ENCODE measurements at regions not wholly inside any gene's neighbourhood (a gene's known extent, or its start where the extent isn't known, plus 50 kb on each side); places are given as distances from the start of the nearest gene placed in this dataset.

- ATAC-seq (no peak), DNase-seq (no peak)
- Mint-ChIP-seq H3K4me1 (no peaks in the 10 kb centered on the region), H3K27me3 (peaks cover 7% of the 10 kb centered on the region), H3K9me3 (no peaks in the 10 kb centered on the region), H3K4me3 (no peak overlapping the region), H3K36me3 (ENCODE audit: low read depth) (no peaks in the 10 kb centered on the region), H3K27ac (no peak overlapping the region)
Observed at GRCh38 chr7:98464558-98464940, 63.7 kb upstream of the BAIAP2L1 start.

DNA sequence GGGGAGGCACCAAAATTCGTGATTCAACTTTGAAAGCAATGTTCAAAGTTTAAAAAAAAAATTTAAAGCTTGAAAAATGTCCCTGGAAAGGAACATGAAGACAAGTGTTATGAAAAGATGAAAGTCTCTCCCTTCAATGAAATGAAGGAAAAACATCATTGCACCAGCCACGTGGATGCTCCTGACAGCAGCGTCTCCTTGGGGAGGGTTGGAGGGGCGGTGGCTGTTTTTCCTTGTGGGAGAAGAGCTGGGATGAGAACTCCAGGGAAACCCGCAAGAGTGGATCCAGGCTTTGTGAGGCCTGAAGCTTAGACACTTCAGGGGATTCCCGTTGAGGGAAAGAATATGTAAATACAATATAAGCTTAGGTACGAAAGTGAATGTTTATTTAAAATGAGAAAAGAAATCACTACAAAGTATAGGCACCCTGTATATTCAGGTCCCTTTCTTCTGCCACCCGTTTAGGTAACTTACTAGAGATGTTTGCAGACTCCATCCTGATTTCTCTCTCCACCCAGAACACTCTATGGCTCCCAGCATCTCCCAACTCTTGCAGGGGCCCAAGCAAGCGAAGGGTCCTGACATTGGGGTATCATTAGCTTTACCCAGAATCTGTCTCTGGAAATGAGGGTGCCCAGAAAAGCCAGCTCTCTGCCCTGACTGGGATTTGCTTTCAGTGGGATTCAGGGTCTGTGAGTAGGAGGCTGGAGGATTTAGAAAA, 63.1 kb upstream of the BAIAP2L1 start:
- ATAC-seq (no peak), DNase-seq (no peak)
- Mint-ChIP-seq H3K27ac (no peak overlapping the region), H3K9me3 (no peaks in the 10 kb centered on the region), H3K4me3 (no peak overlapping the region), H3K27me3 (peaks cover 7% of the 10 kb centered on the region), H3K4me1 (no peaks in the 10 kb centered on the region), H3K36me3 (ENCODE audit: low read depth) (no peaks in the 10 kb centered on the region)

GRCh38 chr7:98462911-98463633, 62.2 kb upstream of the BAIAP2L1 start:
- ATAC-seq (no peak), DNase-seq (no peak)
- no peak overlapping the region for H3K27ac Mint-ChIP-seq
- H3K27me3 Mint-ChIP-seq, result peaks cover 7% of the 10 kb centered on the region
- no peak overlapping the region for H3K4me3 Mint-ChIP-seq
- H3K4me1 Mint-ChIP-seq, result no peaks in the 10 kb centered on the region
- H3K36me3 Mint-ChIP-seq (ENCODE audit: low read depth), result no peaks in the 10 kb centered on the region
- no peaks in the 10 kb centered on the region for H3K9me3 Mint-ChIP-seq

DNA sequence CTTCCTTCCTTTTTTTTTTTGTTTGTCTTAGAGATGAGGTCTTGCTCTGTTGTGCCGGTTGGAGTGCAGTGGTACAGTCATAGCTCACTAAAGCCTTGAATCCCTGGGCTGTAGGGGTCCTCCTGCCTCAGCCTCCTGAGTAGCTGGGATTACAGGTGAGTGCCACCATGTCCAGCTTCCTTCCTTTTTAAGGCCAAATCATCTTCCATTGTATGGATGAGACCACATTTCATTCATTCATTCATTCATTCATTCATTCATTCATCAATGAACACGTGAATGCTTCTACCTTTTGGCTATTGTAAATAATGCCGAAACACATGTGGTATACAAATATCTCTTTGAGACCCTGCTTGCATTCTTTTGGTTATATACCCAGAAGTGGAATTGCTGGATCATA, 60.0 kb upstream of the BAIAP2L1 start:
- H3K36me3 Mint-ChIP-seq (ENCODE audit: low read depth), result no peaks in the 10 kb centered on the region
- no peak for ATAC-seq
- no peaks in the 10 kb centered on the region for H3K9me3 Mint-ChIP-seq
- H3K4me1 Mint-ChIP-seq, result no peaks in the 10 kb centered on the region
- DNase-seq, result no peak
- no peak overlapping the region for H3K4me3 Mint-ChIP-seq
- H3K27ac Mint-ChIP-seq, result no peak overlapping the region
- H3K27me3 Mint-ChIP-seq, result peaks cover 2% of the 10 kb centered on the region

GRCh38 chr7:98459529-98459928, 58.6 kb upstream of the BAIAP2L1 start:
- no peaks in the 10 kb centered on the region for H3K4me1 Mint-ChIP-seq
- H3K4me3 Mint-ChIP-seq, result no peak overlapping the region
- H3K27me3 Mint-ChIP-seq, result peaks cover 2% of the 10 kb centered on the region
- H3K9me3 Mint-ChIP-seq, result no peaks in the 10 kb centered on the region
- H3K36me3 Mint-ChIP-seq (ENCODE audit: low read depth), result no peaks in the 10 kb centered on the region
- no peak for ATAC-seq
- H3K27ac Mint-ChIP-seq, result no peak overlapping the region
- DNase-seq, result no peak

- H3K9me3 Mint-ChIP-seq, result peaks cover 5% of the 10 kb centered on the region
- no peak for ATAC-seq
- H3K27ac Mint-ChIP-seq, result no peak overlapping the region
Observed at GRCh38 chr7:98458090-98458875, 57.4 kb upstream of the BAIAP2L1 start.

GRCh38 chr7:98456866-98457265, 56.0 kb upstream of the BAIAP2L1 start:
- ATAC-seq, result no peak
- Mint-ChIP-seq H3K9me3 (peaks cover 10% of the 10 kb centered on the region), H3K4me3 (no peak overlapping the region), H3K27me3 (peaks cover 4% of the 10 kb centered on the region), H3K27ac (no peak overlapping the region), H3K4me1 (no peaks in the 10 kb centered on the region), H3K36me3 (ENCODE audit: low read depth) (no peaks in the 10 kb centered on the region)
- no peak for DNase-seq

More at GRCh38 chr7:98458090-98458875, 57.4 kb upstream of the BAIAP2L1 start:
- H3K27me3 Mint-ChIP-seq, result peaks cover 3% of the 10 kb centered on the region
- no peak for DNase-seq
- H3K4me3 Mint-ChIP-seq, result no peak overlapping the region
- H3K4me1 Mint-ChIP-seq, result no peaks in the 10 kb centered on the region
- H3K36me3 Mint-ChIP-seq (ENCODE audit: low read depth), result no peaks in the 10 kb centered on the region

- H3K4me1 Mint-ChIP-seq, result no peaks in the 10 kb centered on the region
- no peak for ATAC-seq
- no peak overlapping the region for H3K27ac Mint-ChIP-seq
- no peaks in the 10 kb centered on the region for H3K36me3 Mint-ChIP-seq (ENCODE audit: low read depth)
- no peak overlapping the region for H3K4me3 Mint-ChIP-seq
- H3K9me3 Mint-ChIP-seq, result peaks cover 10% of the 10 kb centered on the region
- H3K27me3 Mint-ChIP-seq, result peaks cover 2% of the 10 kb centered on the region
- DNase-seq, result no peak
Observed at GRCh38 chr7:98452791-98453190, 51.9 kb upstream of the BAIAP2L1 start.
